H1 (cell line): ENCODE measurements at regions not wholly inside any gene's neighbourhood (a gene's known extent, or its start where the extent isn't known, plus 50 kb on each side); places are given as distances from the start of the nearest gene placed in this dataset.

Experiments
- BRCA1 ChIP-seq: IDR thresholded peaks from 2 replicates; pipeline ENCODE4 v1.6.1; 2012; ENCODE audit warnings: low read depth, low read length, improper control_type of control experiment
- CBX8 ChIP-seq: fragments of 300-800, 300-1000 bp; sonication (generic); IDR thresholded peaks from 2 replicates; pipeline ENCODE4 v1.7.1; 2016; ENCODE audit warnings: low read depth, low read length, borderline replicate concordance
- CHD7 ChIP-seq: fragments of 300-600 bp; sonication (generic); IDR thresholded peaks from 2 replicates; pipeline ENCODE4 v1.7.1; 2012; ENCODE audit warnings: low read length, moderate library complexity, mild to moderate bottlenecking, inconsistent platforms; ENCODE audit not compliant: insufficient replicate concordance
- GABPA ChIP-seq: IDR thresholded peaks from 2 replicates; pipeline ENCODE4 v1.6.1; 2011; ENCODE audit warnings: mild to moderate bottlenecking, low read length, moderate library complexity, borderline replicate concordance; ENCODE audit not compliant: insufficient read depth
- KDM4A ChIP-seq: IDR thresholded peaks from one replicate; pipeline ENCODE4 v1.7.1; 2012; ENCODE audit warnings: low read depth, mild to moderate bottlenecking, moderate library complexity, low read length, inconsistent platforms; ENCODE audit not compliant: severe bottlenecking
- RXRA ChIP-seq: IDR thresholded peaks from 2 replicates; pipeline ENCODE4 v1.6.1; 2011; ENCODE audit warnings: low read depth, mild to moderate bottlenecking, low read length, moderate library complexity; ENCODE audit not compliant: insufficient read depth

DNA sequence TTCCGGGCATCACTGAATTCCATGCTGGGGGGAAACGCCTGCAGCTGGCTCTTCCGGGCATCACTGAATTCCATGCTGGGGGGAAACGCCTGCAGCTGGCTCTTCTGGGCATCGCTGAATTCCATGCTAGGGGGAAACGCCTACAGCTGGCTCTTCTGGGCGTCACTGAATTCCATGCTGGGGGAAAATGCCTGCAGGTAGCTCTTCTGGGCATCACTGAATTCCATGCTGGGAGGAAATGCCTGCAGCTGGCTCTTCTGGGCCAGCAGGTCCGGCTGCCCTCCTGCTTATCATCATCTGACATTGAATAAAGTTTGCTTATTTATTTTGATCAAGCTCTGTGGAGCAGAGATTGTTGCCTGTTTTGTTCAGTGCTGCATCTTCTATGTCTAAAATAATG, 355.1 kb downstream of the SMOC2 start (continued):
- TF ChIP-seq CHD7 (no peak), RXRA (no peak), BRCA1 (no peak), KDM4A (no peak), CBX8 (no peak), GABPA (no peak)
